Small intestine (tissue), 7 donors: ENCODE measurements at regions not wholly inside any gene's neighbourhood (a gene's known extent, or its start where the extent isn't known, plus 50 kb on each side); places are given as distances from the start of the nearest gene placed in this dataset.

Experiments used
- DNase-seq, 2 donors: peaks; one replicate each; pipeline versions ENCODE4 v3.0.0 to v3.0.0-alpha.2; 2013
- FAIRE-seq: peaks from 2 replicates; lab custom pipeline; 2012; peaks lifted over from hg19 to GRCh38; lab: Jason Lieb, UNC
- H3K27ac ChIP-seq, 3 donors: one replicate each; pipeline ENCODE4 v1.5.1; 2013; ENCODE audit warnings: low read length in 2 of 3, mild to moderate bottlenecking in 2 of 3, control low read depth in 1 of 3, inconsistent platforms in 1 of 3, low read depth in 1 of 3, moderate library complexity in 1 of 3
- H3K27me3 ChIP-seq, 3 donors: one replicate each; pipeline ENCODE4 v1.6.1; 2013; ENCODE audit warnings: low read length in 3 of 3, inconsistent platforms in 1 of 3; ENCODE audit not compliant: control insufficient read depth in 3 of 3, insufficient read depth in 3 of 3
- H3K36me3 ChIP-seq, 3 donors: one replicate each; pipeline ENCODE4 v1.6.1; 2013; ENCODE audit warnings: low read length in 3 of 3, inconsistent platforms in 1 of 3, low read depth in 1 of 3, mild to moderate bottlenecking in 1 of 3, moderate library complexity in 1 of 3; ENCODE audit not compliant: control insufficient read depth in 3 of 3, insufficient read depth in 2 of 3
- H3K4me1 ChIP-seq, 3 donors: one replicate each; pipeline ENCODE4 v1.6.1; 2013; ENCODE audit warnings: low read length in 2 of 3, inconsistent platforms in 1 of 3, low read depth in 1 of 3, mild to moderate bottlenecking in 1 of 3, moderate library complexity in 1 of 3; ENCODE audit not compliant: control insufficient read depth in 3 of 3, insufficient read depth in 2 of 3
- H3K4me3 ChIP-seq, 3 donors: one replicate each; pipeline ENCODE4 v1.5.1; 2013; ENCODE audit warnings: low read length in 3 of 3, control low read depth in 1 of 3, inconsistent platforms in 1 of 3, low read depth in 1 of 3, mild to moderate bottlenecking in 1 of 3, moderate library complexity in 1 of 3
- H3K9me3 ChIP-seq, 2 donors: one replicate each; pipeline ENCODE4 v1.6.1; 2013; ENCODE audit warnings: low read depth in 1 of 2, low read length in 1 of 2; ENCODE audit not compliant: control insufficient read depth in 2 of 2, insufficient read depth in 1 of 2
- WGBS, 3 donors: extraction: QIAGEN DNeasy Blood & Tissue Kit; methylation state at CpG; one replicate each; pipeline ENCODE4 v1.1.7; 2013; 5-methylcytosine and 5-hydroxymethylcytosine counted together
- donor health status: healthy with polysubstance abuse.
- donor health status: control.
- donor health status: control.
- donor health status: Bipolar disorder and iron deficiency.
- donor health status: healthy.

GRCh38 chr4:171651071-171651470 lies 162.1 kb upstream of the GALNTL6 start:
- no peaks in the 10 kb centered on the region for H3K27me3 ChIP-seq
- no peak overlapping the region for H3K4me3 ChIP-seq
- DNase-seq (no peak), FAIRE-seq (no peak)
- no peak overlapping the region for H3K27ac ChIP-seq
- peaks cover 0 to 5% of the 10 kb centered on the region in 2 donors for H3K9me3 ChIP-seq
- 73 to 86% (median 81%) methylated on average over 6 of the region's 6 CpGs for WGBS, 3 donors
- no peaks in the 10 kb centered on the region for H3K4me1 ChIP-seq
- no peaks in the 10 kb centered on the region for H3K36me3 ChIP-seq

DNA sequence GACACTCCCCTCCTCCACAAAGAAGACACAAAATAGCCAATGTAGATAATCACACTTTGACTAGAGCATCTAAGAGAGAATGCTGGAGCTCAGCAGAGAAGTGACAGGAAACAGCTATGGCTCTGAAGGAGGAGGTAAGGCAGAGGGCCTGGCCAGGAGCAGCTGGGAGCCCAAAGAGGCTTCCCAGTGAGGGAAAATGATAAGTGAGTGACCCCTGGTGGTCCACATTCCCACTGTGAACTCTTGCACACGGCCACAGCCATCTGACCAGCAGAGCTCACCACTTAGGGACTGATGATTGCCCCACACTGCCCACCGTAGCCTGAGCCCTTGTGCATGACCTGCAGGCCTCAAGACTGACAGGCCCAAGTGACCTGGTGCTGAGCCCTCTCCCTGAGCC lies 162.7 kb upstream of the GALNTL6 start:
- Histone ChIP-seq H3K9me3 (peaks cover 0 to 5% of the 10 kb centered on the region in 2 donors), H3K4me3 (no peak overlapping the region), H3K36me3 (no peaks in the 10 kb centered on the region), H3K4me1 (no peaks in the 10 kb centered on the region), H3K27ac (no peak overlapping the region), H3K27me3 (no peaks in the 10 kb centered on the region)
- WGBS, 3 donors: 55 to 71% (median 66%) methylated on average over 2 of the region's 2 CpGs
- no peak for DNase-seq
- FAIRE-seq: no peak

DNA sequence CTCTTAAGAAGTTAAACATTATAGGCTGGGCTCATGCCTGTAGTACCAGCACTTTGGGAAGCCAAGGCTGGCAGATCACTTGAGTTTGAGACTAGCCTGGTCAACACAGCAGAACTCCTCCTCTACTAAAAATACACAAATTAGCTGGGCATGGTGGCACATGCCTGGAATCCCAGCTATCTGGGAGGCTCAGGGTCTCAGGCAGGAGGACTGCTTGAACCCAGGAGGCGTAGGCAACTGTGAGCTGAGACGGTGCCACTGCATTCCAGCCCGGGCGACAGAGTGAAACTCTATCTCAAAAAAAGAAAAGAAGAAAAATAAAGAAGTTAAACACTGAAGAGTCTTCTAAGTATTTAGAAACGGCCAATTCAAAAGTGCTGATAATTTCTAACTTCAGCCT lies 164.3 kb upstream of the GALNTL6 start:
- Histone ChIP-seq H3K4me3 (no peak overlapping the region), H3K27ac (no peak overlapping the region), H3K27me3 (no peaks in the 10 kb centered on the region), H3K36me3 (no peaks in the 10 kb centered on the region), H3K4me1 (no peaks in the 10 kb centered on the region), H3K9me3 (peaks cover 0 to 5% of the 10 kb centered on the region in 2 donors)
- FAIRE-seq: no peak
- 81 to 84% (median 81%) methylated on average over 5 of the region's 5 CpGs for WGBS, 3 donors
- no peak for DNase-seq

- peaks cover 0 to 5% of the 10 kb centered on the region in 2 donors for H3K9me3 ChIP-seq
- H3K4me3 ChIP-seq: no peak overlapping the region
- no peak overlapping the region for H3K27ac ChIP-seq
- DNase-seq: no peak
- FAIRE-seq: no peak
- H3K36me3 ChIP-seq: no peaks in the 10 kb centered on the region
- 52 to 68% (median 65%) methylated on average over 6 of the region's 6 CpGs for WGBS, 3 donors
- H3K4me1 ChIP-seq: no peaks in the 10 kb centered on the region
- H3K27me3 ChIP-seq: no peaks in the 10 kb centered on the region
These were observed 166.2 kb upstream of the GALNTL6 start for GRCh38 chr4:171646984-171647383.

DNA sequence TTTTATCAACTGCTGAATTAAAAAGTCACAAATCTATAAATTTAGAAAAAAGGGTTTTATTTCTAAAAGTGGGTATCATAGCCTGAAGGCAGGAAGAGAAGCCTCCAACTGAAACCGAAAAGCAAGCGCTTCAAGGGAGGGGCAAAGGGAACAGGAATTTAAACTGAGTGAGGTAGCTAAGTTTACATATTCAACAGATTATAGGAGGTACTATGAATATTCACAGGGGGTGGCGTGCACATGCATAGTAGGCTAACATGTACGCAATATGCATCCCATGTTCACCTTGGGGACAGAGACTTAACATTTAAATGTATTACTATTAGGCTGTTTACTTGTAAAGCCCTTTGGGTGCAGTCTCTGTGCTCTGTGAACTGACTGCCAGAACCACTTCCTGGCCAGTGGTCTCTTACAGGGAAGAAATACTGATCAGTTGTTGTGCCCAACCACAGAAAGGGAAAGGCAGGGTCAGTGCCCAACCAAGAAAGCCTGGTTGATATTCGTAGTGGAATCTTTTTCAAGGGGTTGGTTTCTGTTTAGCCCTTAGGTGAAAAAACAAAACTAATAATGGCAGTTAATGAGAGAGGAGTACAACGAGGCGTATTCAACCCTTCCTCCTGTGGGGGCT lies 168.7 kb upstream of the GALNTL6 start:
- DNase-seq: no peak
- no peaks in the 10 kb centered on the region for H3K4me1 ChIP-seq
- no peak for FAIRE-seq
- 65 to 75% (median 65%) methylated on average over 7 of the region's 7 CpGs for WGBS, 3 donors
- H3K9me3 ChIP-seq: no peaks in the 10 kb centered on the region
- no peaks in the 10 kb centered on the region for H3K36me3 ChIP-seq
- no peaks in the 10 kb centered on the region for H3K27me3 ChIP-seq
- no peak overlapping the region for H3K27ac ChIP-seq
- no peak overlapping the region for H3K4me3 ChIP-seq

DNA sequence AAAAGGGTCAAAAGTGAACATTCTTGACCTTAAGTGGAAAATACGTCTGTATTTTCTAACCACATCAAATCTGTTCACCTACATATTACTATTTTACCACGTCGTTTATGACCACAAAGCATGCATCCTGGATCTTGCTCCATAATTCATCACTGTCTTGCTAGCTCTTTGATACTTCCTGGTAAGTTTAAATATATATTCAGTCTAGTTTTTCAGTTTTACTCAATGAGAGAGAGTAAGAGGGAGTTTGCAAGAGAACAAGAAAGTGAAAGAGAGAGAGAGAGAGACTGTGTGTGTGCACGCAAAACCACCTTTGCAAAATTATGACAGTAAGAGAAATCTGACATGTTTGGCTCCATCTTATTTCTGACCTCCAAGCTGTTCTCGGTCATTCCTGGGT lies 173.7 kb upstream of the GALNTL6 start:
- H3K27ac ChIP-seq: no peak overlapping the region
- WGBS, 3 donors: 56 to 68% (median 57%) methylated on average over 5 of the region's 5 CpGs
- H3K4me1 ChIP-seq: no peaks in the 10 kb centered on the region
- no peaks in the 10 kb centered on the region for H3K9me3 ChIP-seq
- DNase-seq: no peak
- H3K4me3 ChIP-seq: no peak overlapping the region
- no peak for FAIRE-seq
- H3K27me3 ChIP-seq: no peaks in the 10 kb centered on the region
- H3K36me3 ChIP-seq: no peaks in the 10 kb centered on the region

DNA sequence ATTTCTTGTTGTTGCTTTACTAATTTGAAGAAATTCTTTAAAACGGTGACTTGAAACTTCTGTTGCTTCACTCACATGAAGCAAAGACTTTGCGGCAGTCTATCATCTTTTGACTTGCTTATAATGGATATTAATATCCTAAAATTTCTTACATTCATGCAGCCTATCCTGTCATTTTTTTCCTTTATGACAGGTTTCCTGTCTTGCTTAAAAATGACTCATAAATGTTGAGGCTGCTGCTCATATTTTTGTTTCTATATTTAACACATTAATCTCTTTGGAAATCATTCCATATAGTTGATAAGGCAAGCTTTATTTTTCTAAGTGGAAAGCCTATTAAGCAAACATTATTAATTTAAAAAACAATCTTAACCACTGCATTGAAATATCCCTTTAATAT lies 176.6 kb upstream of the GALNTL6 start:
- no peaks in the 10 kb centered on the region for H3K4me1 ChIP-seq
- FAIRE-seq: no peak

GRCh38 chr4:171629737-171630136 lies 183.5 kb upstream of the GALNTL6 start:
- DNase-seq: no peak

More for the DNA sequence above, 176.6 kb upstream of the GALNTL6 start:
- Histone ChIP-seq H3K9me3 (no peaks in the 10 kb centered on the region), H3K27ac (no peak overlapping the region), H3K36me3 (no peaks in the 10 kb centered on the region), H3K4me3 (no peak overlapping the region), H3K27me3 (no peaks in the 10 kb centered on the region)
- 85 to 87% (median 86%) methylated on average over 2 of the region's 2 CpGs for WGBS, 3 donors
- no peak for DNase-seq

GRCh38 chr4:171629182-171629581 lies 184.0 kb upstream of the GALNTL6 start:
- Histone ChIP-seq H3K4me3 (no peak overlapping the region), H3K27ac (no peak overlapping the region), H3K9me3 (no peaks in the 10 kb centered on the region), H3K4me1 (no peaks in the 10 kb centered on the region), H3K27me3 (no peaks in the 10 kb centered on the region), H3K36me3 (no peaks in the 10 kb centered on the region)
- WGBS, 3 donors: 75 to 82% (median 76%) methylated on average over 3 of the region's 3 CpGs
- FAIRE-seq (no peak), DNase-seq (no peak)

More at GRCh38 chr4:171629737-171630136, 183.5 kb upstream of the GALNTL6 start:
- Histone ChIP-seq H3K36me3 (no peaks in the 10 kb centered on the region), H3K4me3 (no peak overlapping the region), H3K27ac (no peak overlapping the region), H3K9me3 (no peaks in the 10 kb centered on the region), H3K4me1 (no peaks in the 10 kb centered on the region), H3K27me3 (no peaks in the 10 kb centered on the region)
- WGBS, 3 donors: 87 to 92% (median 89%) methylated on average over 18 of the region's 18 CpGs
- no peak for FAIRE-seq
